Colonic mucosa (tissue), 4 donors: ENCODE measurements at regions not wholly inside any gene's neighbourhood (a gene's known extent, or its start where the extent isn't known, plus 50 kb on each side); places are given as distances from the start of the nearest gene placed in this dataset.

Experiments used
- DNase-seq: peaks from one replicate; pipeline ENCODE4 v3.0.0-alpha.2; 2020
- H3K27ac ChIP-seq: fragments of 200-600 bp; one replicate; pipeline ENCODE4 v1.8.0; 2021
- H3K27me3 ChIP-seq: fragments of 200-600 bp; one replicate; pipeline ENCODE4 v1.8.0; 2021
- H3K36me3 ChIP-seq: fragments of 200-600 bp; one replicate; pipeline ENCODE4 v1.8.0; 2021
- H3K4me1 ChIP-seq: fragments of 200-600 bp; one replicate; pipeline ENCODE4 v1.8.0; 2021; ENCODE audit warnings: mild to moderate bottlenecking
- H3K4me3 ChIP-seq: fragments of 200-600 bp; one replicate; pipeline ENCODE4 v1.8.0; 2021
- H3K9ac ChIP-seq, 2 donors: one replicate each; pipeline ENCODE4 v1.7.0; 2013; ENCODE audit warnings: control low read depth in 2 of 2, low read depth in 2 of 2, low read length in 2 of 2
- H3K9me3 ChIP-seq: fragments of 200-600 bp; one replicate; pipeline ENCODE4 v1.8.0; 2021
- intact Hi-C: fragments of 100-400 bp; cut with DNase I; formaldehyde crosslinking; loops from one replicate; pipeline ENCODE4 v1.14.1; 2022
- TF ChIP-seq, protein P1 (sequence below): fragments of 200-600 bp; IDR thresholded peaks from one replicate; pipeline ENCODE4 v1.8.0; 2022; ENCODE audit warnings: antibody characterized with exemption, mild to moderate bottlenecking
- donor health status: healthy.
- donor health status: DM: no; HTN: no; CAD: no.
- donor health status: DM: no; HTN: no; CAD: no.

DNA sequence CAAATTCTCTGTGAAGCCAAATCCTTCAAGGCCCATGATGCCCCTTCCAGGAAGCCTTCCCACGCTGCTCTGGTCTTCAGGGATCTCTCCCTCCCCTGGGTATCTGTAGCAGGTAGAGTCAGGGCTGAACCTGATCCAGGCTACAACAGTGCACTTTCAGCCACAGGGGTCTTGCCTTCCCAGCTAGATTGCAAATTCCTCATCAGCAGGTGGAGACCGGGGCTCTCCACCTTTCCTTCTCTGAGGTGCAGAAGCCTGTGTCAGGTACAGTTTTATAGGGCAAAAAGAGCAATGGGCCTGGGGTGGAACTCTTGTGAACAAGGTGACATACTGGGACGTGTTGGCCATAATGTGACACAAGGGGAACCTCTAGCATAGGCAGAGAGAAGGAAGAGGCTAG, 312.9 kb downstream of the MYCN start:
- Histone ChIP-seq H3K9ac (no peak overlapping the region), H3K9me3 (no peaks in the 10 kb centered on the region), H3K4me3 (no peak overlapping the region), H3K36me3 (no peaks in the 10 kb centered on the region), H3K27me3 (no peaks in the 10 kb centered on the region), H3K27ac (no peak overlapping the region), H3K4me1 (no peaks in the 10 kb centered on the region)
- TF ChIP-seq, protein P1, sequence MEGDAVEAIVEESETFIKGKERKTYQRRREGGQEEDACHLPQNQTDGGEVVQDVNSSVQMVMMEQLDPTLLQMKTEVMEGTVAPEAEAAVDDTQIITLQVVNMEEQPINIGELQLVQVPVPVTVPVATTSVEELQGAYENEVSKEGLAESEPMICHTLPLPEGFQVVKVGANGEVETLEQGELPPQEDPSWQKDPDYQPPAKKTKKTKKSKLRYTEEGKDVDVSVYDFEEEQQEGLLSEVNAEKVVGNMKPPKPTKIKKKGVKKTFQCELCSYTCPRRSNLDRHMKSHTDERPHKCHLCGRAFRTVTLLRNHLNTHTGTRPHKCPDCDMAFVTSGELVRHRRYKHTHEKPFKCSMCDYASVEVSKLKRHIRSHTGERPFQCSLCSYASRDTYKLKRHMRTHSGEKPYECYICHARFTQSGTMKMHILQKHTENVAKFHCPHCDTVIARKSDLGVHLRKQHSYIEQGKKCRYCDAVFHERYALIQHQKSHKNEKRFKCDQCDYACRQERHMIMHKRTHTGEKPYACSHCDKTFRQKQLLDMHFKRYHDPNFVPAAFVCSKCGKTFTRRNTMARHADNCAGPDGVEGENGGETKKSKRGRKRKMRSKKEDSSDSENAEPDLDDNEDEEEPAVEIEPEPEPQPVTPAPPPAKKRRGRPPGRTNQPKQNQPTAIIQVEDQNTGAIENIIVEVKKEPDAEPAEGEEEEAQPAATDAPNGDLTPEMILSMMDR: no peak
- DNase-seq: no peak
- intact Hi-C loops: no loop called here

DNA sequence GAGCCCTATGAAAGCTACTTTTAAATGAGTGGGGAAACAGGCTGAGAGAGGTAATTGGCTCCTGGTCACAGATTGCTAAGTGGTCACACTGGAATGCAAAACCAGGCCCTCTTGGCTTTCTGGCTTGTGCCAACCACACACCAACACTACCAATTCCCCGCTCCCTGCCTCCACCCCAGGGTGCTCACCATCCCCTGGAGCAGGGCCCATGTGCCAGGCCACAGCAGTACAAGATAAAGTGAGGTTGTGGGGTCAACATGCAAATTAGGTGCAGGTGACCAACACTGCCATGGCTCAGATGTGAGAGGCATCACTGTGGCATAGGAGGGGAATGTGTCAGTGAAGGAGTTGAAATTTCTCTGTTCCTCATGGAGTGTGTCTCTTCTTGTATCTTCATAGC, 312.5 kb downstream of the MYCN start:
- no peak for DNase-seq
- TF ChIP-seq, protein P1: no peak
- no peak overlapping the region for H3K9ac ChIP-seq
- no peaks in the 10 kb centered on the region for H3K9me3 ChIP-seq
- H3K27ac ChIP-seq: no peak overlapping the region
- H3K4me3 ChIP-seq: no peak overlapping the region
- intact Hi-C loops: no loop called here
- no peaks in the 10 kb centered on the region for H3K27me3 ChIP-seq
- H3K36me3 ChIP-seq: no peaks in the 10 kb centered on the region
- no peaks in the 10 kb centered on the region for H3K4me1 ChIP-seq

DNA sequence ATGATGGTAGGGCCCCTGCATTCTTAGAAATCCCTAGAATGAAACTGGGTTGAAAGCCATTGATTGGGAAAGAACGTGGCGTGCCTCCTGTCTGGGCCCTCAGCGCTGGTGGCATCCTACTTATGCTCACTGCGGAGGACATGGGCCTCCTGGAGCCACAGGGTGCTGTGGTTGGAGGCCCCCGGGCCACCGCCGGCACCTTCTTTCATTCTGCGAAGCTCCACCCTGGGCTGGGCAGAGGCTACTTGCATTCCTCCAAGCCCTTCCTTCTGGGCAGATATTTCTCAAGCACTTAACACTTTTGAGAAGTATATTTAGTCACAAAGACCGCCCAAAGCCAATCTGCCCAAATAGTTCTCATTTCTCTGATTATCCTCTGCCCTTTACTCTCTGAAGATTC, 311.9 kb downstream of the MYCN start:
- intact Hi-C loops: no loop called here
- Histone ChIP-seq H3K36me3 (no peaks in the 10 kb centered on the region), H3K9me3 (no peaks in the 10 kb centered on the region), H3K27ac (no peak overlapping the region), H3K4me3 (no peak overlapping the region), H3K9ac (no peak overlapping the region), H3K4me1 (no peaks in the 10 kb centered on the region), H3K27me3 (no peaks in the 10 kb centered on the region)
- TF ChIP-seq, protein P1: no peak
- no peak for DNase-seq

DNA sequence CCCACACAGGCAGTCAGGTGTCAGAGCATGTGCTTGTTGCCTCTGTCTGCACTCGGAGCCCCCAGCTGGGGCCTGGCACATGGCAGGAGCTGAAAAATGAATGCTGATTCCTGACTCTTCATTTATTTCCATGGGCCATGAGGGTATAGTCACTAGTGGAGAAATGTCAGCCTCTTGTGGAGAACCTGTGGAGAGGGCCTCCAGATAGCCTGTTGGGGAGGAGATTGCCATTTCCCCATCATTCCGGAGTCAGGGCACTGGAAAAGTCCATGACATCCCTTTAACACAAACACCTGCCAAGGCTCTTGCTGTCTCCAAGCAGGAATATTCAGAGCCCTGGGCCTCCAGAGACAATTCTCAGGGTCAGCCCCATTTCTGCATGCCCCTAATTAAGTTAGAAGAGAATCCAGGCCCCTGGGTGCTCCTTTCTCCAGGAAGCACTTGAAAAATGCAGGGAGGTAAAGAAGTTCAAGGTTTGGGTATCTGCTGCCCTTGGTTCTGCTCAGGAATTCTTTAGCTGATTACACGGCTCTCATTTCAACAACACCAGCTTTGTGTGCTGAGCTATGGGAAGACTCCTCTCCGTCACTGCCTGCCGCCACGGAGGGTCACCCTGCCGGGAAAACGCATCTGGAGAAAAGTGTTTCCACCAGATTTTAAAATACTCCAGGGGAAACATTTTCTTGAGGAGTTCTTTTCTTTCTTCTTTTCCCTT, 311.3 kb downstream of the MYCN start:
- Histone ChIP-seq H3K9me3 (no peaks in the 10 kb centered on the region), H3K4me1 (no peaks in the 10 kb centered on the region), H3K27me3 (no peaks in the 10 kb centered on the region), H3K9ac (no peak overlapping the region), H3K27ac (no peak overlapping the region), H3K36me3 (no peaks in the 10 kb centered on the region), H3K4me3 (no peak overlapping the region)
- intact Hi-C loops: no loop called here
- TF ChIP-seq, protein P1: no peak
- DNase-seq: no peak

DNA sequence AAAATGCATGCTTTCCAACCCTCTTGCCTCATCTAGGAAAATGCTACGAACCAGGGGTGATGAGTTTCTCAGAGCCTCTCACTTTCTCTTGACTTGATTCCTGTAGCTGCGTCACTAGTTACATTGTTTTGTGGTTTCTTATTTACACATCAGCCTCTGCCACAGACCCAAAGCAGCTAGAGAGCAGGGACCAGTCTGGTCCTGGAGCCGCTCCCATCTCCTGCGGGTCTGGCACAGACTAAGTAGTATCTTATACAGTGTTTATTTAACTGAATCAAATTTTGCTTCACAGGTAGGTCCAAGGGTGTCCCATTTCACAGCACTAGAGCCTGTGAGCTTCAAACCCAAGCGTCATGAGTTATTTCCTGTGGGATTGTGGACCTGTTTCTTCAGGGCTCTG, 310.5 kb downstream of the MYCN start:
- Histone ChIP-seq H3K9me3 (no peaks in the 10 kb centered on the region), H3K4me1 (no peaks in the 10 kb centered on the region), H3K9ac (no peak overlapping the region), H3K27me3 (no peaks in the 10 kb centered on the region), H3K4me3 (no peak overlapping the region), H3K36me3 (no peaks in the 10 kb centered on the region), H3K27ac (no peak overlapping the region)
- no peak for DNase-seq
- TF ChIP-seq, protein P1: no peak
- intact Hi-C loops: no loop called here
